ENCODE measurements at regions not wholly inside any gene's neighbourhood (a gene's known extent, or its start where the extent isn't known, plus 50 kb on each side); places are given as distances from the start of the nearest gene placed in this dataset.

GRCh38 chr2:129484999-129485897 lies 494.2 kb upstream of the RAB6C start:
- no peak for TF ChIP-seq CTCF (IDR thresholded peaks at IDR 0.05; ENCODE audit: insufficient read depth, low read depth, low read length)
- no peak for DNase-seq (ENCODE audit: low read depth)
- no peak overlapping the region for H3K4me3 ChIP-seq (ENCODE audit: low read depth, low read length)

GRCh38 chr2:129488376-129488775 lies 491.1 kb upstream of the RAB6C start:
- TF ChIP-seq CTCF (IDR thresholded peaks at IDR 0.05; ENCODE audit: insufficient read depth, low read depth, low read length) = no peak
- no peak overlapping the region for H3K4me3 ChIP-seq (ENCODE audit: low read depth, low read length)
- DNase-seq (ENCODE audit: low read depth) = no peak

- no peak overlapping the region for H3K4me3 ChIP-seq (ENCODE audit: low read depth, low read length)
- TF ChIP-seq CTCF (IDR thresholded peaks at IDR 0.05; ENCODE audit: insufficient read depth, low read depth, low read length) = no peak
- no peak for DNase-seq (ENCODE audit: low read depth)
Observed at GRCh38 chr2:129490641-129491040, 488.8 kb upstream of the RAB6C start.

- no peak for DNase-seq (ENCODE audit: low read depth)
- no peak overlapping the region for H3K4me3 ChIP-seq (ENCODE audit: low read depth, low read length)
- TF ChIP-seq CTCF (IDR thresholded peaks at IDR 0.05; ENCODE audit: insufficient read depth, low read depth, low read length) = no peak
Observed at GRCh38 chr2:129491308-129491707, 488.2 kb upstream of the RAB6C start.

- TF ChIP-seq CTCF (IDR thresholded peaks at IDR 0.05; ENCODE audit: insufficient read depth, low read depth, low read length) = no peak
- no peak overlapping the region for H3K4me3 ChIP-seq (ENCODE audit: low read depth, low read length)
- no peak for DNase-seq (ENCODE audit: low read depth)
Observed at GRCh38 chr2:129492548-129492947, 486.9 kb upstream of the RAB6C start.

GRCh38 chr2:129499747-129500146 lies 479.7 kb upstream of the RAB6C start:
- no peak for DNase-seq (ENCODE audit: low read depth)
- no peak for TF ChIP-seq CTCF (IDR thresholded peaks at IDR 0.05; ENCODE audit: insufficient read depth, low read depth, low read length)
- no peak overlapping the region for H3K4me3 ChIP-seq (ENCODE audit: low read depth, low read length)

All from fibroblast of villous mesenchyme (primary cell).